Keratinocyte (primary cell): ENCODE measurements at regions not wholly inside any gene's neighbourhood (a gene's known extent, or its start where the extent isn't known, plus 50 kb on each side); places are given as distances from the start of the nearest gene placed in this dataset.

ENCODE experiments used
- EZH2 ChIP-seq: IDR thresholded peaks from one replicate; pipeline ENCODE4 v1.6.1; 2012; ENCODE audit warnings: inconsistent platforms, mild to moderate bottlenecking, low read length, moderate library complexity
- TF ChIP-seq, protein P1 (sequence below), 3 experiments: IDR thresholded peaks in 1 of 3; conservative IDR thresholded peaks in 1 of 3; optimal IDR thresholded peaks in 1 of 3; 2 replicates in 2 of 3; 3 replicates in 1 of 3; pipeline versions ENCODE3 to v1.5.1; 2011; ENCODE audit warnings: low read length in 3 of 3, mild to moderate bottlenecking in 3 of 3, moderate library complexity in 2 of 3, control low read depth in 1 of 3, inconsistent platforms in 1 of 3; ENCODE audit not compliant: insufficient read depth in 2 of 3; ENCODE audit errors: extremely low read depth in 1 of 3

DNA sequence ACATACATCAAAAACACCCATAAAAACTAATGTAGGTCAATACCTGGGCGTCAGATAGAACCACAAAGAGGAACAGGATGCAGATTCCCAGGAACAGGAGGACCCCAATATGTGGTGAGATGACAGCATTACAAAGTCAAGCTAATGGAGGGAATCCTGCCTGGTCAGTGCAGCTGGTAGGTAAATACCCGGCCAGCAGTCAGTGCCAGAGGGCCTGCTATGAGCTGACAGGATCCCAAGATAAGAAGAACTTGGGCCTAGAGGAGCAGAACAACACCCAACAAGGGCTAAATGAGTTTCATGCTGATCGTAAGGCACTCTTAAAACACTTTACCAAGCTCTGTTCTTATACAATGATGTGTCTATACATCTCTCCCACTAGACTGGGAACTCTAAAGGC, 61.2 kb upstream of the KCNMB2 start:
- TF ChIP-seq, protein P1, sequence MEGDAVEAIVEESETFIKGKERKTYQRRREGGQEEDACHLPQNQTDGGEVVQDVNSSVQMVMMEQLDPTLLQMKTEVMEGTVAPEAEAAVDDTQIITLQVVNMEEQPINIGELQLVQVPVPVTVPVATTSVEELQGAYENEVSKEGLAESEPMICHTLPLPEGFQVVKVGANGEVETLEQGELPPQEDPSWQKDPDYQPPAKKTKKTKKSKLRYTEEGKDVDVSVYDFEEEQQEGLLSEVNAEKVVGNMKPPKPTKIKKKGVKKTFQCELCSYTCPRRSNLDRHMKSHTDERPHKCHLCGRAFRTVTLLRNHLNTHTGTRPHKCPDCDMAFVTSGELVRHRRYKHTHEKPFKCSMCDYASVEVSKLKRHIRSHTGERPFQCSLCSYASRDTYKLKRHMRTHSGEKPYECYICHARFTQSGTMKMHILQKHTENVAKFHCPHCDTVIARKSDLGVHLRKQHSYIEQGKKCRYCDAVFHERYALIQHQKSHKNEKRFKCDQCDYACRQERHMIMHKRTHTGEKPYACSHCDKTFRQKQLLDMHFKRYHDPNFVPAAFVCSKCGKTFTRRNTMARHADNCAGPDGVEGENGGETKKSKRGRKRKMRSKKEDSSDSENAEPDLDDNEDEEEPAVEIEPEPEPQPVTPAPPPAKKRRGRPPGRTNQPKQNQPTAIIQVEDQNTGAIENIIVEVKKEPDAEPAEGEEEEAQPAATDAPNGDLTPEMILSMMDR (optimal IDR thresholded peaks at IDR 0.05 in 1 of 3, IDR thresholded peaks at IDR 0.05 in 1 of 3, conservative IDR thresholded peaks at IDR 0.05 in 1 of 3; ENCODE audit: extremely low read depth in 1 of 3, insufficient read depth in 2 of 3, low read length in 3 of 3) = no peak
- TF ChIP-seq EZH2 = no peak
